SKM-1 (cell line): ENCODE measurements at regions not wholly inside any gene's neighbourhood (a gene's known extent, or its start where the extent isn't known, plus 50 kb on each side); places are given as distances from the start of the nearest gene placed in this dataset.

Source experiments
- DNase-seq: peaks from one replicate; lab custom pipeline; 2025; ENCODE audit not compliant: unreplicated experiment; lab: John Stamatoyannopoulos, UW

- no peak for DNase-seq
These were observed 161.0 kb downstream of the SPATA31D1 start for GRCh38 chr9:82149501-82149946.

GRCh38 chr9:82152181-82152580 is 163.6 kb downstream of the SPATA31D1 start:
- DNase-seq = no peak

- DNase-seq = no peak
These were observed 164.5 kb downstream of the SPATA31D1 start for GRCh38 chr9:82153032-82153431.

DNA sequence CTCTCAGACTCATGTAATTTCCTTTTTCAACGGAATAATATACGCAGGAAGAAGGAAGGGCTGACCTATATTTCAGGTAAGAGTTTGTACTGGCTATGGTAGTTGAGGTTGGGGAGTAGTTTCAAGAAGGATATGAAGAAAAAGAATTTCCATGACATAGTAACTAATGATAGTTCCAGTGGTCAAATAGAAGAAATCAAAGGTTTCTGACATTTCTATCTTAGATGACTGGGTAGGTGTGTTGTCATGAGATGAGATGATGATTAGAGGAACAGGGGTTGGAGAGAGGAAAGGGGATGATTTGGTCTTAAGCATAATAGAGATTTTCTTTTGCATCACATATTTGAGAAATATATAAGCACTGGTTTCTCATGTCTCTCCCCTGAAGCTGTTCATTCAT is 166.0 kb downstream of the SPATA31D1 start:
- DNase-seq = no peak

DNA sequence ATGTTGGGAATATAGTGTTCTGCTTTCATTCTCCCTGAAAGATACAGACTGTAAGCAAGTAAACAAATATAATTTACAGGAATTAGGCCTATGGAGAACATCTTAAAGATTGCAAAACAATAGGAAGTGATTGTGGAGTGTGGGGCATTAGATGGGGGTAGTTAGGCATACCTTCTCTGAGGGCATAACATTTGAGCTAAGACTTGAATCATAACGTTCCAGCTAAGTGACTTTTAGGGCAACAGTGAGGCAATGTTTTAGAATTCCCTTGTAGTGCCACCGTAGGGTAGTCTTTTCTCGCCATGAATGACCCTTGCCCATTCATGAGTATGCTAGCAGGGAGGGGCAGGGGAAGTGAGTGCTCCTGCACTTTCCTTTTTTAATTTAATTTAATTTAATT is 173.3 kb downstream of the SPATA31D1 start:
- DNase-seq = no peak

GRCh38 chr9:82164159-82164558 is 175.6 kb downstream of the SPATA31D1 start:
- no peak for DNase-seq

DNA sequence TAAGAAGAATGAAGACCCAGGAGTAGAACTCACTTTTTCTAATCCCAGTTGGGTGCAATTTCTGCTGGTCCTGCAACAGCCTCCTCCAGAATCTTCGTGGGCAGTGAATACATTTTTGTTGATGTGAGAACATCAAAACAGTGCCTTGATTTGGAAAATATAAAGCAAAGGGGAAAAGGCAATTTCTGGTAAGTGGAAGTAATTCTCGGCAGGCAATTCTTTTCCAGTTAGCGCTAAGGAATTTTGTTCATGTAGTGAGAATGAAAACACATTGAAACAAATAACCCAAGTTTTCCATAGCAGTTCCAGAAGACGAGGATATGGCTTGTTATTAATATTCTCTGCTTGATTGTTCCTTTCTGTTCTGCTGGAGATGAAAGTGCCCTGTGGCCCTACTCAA is 178.7 kb downstream of the SPATA31D1 start:
- no peak for DNase-seq

DNA sequence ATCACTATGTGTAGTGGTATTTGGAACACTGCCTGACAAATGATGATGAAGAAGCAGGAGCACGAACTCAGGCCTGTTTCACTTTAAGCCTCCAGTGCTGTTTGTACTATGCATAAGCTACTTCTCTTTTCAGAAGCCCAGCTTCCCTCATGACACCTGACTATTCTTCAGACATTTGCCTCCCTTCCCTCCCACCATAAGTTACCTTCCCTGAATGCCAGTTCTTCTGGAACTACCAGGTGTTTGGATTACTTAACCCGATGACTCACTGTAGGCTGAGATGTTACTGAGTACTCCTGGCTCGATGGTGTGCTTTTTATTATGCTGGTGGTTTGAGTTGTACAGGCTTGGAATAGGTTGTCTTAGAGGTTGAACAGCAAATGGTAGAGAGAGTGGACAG is 180.0 kb downstream of the SPATA31D1 start:
- DNase-seq = no peak

DNA sequence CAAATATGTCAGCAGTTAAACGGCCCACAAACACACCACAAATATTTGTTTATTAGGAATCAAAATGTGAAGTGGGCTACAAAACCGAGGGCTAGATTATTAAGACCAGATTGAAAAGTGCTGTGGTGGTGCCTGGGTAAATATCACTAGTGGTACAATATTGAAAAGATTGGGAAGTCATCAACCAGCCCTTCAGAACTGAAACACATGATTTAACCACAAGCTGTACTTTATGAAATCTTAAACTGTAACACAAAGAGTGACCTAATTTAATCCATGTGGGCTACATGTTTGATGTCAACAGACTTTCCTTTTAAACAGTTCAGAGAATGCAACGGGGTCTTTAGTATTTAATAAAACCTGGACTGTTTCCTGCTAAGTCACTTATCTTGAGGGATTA is 182.3 kb downstream of the SPATA31D1 start:
- no peak for DNase-seq

DNA sequence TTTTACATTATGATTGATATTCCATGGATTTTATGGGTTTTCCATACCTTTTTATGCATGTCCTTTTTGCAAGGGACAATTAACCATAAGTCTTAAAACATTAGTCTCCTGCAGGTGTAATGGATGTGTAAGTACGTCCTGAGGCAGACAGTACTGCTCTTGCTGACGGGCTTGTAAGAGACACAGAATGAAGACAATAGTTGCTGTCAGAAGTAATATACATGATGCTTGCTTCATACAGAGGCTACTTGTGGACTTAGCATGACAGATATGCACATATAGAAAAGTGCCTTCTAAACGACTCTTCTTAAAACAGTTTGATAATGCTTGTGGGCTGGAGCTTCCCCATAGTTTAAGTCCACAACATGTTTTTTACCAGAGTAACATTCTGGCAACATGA is 182.7 kb downstream of the SPATA31D1 start:
- no peak for DNase-seq

DNA sequence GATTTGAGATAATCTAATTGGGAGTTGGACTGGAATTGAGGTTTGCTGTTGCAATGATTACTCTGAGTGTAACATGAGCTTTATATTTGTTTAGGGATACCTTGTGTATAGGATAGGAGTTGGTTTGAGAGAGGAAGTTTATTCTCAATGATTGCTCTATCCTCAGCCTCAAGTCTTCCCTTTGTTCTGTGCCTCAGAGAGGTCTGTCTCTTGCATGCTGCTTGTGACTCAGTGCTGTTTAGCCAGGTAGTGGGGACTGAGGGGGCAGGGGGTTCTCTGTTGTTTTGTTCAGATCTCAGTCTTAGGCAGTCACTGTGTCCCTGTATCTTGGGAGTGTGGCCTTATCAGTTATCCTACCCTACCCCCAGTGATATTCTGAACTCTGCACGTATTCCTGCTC is 192.1 kb downstream of the SPATA31D1 start:
- no peak for DNase-seq

DNA sequence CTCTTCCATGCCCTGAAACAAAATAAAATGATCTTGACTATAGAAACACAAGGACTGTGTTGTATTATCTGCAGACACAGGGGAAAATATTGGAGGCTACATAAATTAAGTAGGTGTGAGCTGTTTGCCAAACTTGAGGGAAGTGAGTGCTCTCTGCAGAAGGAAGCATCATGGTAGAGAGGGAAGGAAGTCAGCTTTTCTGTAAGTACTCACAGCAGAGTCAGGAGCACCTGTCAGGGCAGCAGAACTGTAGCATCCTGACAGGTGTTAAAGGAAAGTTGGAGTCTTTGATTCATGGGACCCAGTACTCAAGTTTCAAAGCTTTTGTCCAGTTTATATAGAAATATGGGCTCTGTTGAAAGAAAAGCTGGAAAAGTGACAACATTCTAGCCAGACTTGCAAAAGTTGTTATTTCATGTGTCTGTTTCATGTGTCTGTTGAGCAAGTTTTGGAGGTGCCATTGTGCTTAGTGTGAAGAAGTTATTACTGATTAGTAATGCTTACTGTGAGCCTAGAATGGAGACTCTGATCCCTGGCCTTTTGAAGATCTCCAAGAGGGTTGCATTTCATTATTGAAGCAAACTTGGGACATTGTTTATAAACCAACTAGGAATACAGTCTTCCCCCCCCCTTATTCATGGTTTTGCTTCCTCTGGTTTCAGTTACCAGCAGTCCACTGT is 194.7 kb downstream of the SPATA31D1 start:
- DNase-seq = no peak

DNA sequence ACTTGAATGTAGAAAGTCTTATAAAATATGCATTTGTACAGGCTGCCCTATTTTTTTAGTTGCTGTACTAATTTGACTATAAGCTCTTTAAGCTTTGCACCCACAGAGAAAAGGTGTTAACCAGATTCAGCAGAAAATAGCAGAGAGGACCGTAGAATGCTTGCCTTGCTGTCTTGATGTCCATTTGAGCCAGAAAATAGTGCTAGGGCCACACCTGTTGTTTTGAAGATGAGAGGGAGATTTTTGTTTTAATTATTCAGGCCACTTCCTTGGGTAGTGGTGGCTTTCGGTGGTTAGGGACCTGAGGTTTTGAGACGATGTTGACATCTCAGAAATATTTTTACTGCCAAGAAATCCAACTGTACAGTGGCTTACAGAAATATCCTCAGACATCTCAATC is 196.0 kb downstream of the SPATA31D1 start:
- no peak for DNase-seq

DNA sequence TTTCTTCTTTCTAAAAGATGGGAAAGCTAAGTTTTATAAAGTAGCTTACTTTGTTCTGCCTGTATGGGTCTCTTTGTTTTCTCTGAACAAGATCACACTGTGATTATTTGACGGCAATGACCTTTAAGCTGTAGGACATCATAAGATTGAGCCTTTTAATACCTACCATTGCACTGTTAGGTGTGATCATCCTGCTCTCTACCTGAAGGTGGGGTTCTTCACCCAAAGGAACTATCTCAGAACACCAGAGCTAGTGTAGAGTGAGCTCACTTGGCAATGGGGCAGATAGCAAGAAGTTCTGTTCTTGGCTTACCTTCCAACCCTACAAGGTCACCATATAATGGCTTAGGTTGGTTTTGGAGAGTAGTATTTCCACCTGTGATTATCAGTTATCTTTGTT is 200.2 kb downstream of the SPATA31D1 start:
- no peak for DNase-seq

GRCh38 chr9:82191082-82191770 is 202.7 kb downstream of the SPATA31D1 start:
- DNase-seq = no peak

- no peak for DNase-seq
These were observed 203.6 kb downstream of the SPATA31D1 start for GRCh38 chr9:82192211-82192610.

GRCh38 chr9:82196622-82197441 is 208.3 kb downstream of the SPATA31D1 start:
- DNase-seq = no peak

DNA sequence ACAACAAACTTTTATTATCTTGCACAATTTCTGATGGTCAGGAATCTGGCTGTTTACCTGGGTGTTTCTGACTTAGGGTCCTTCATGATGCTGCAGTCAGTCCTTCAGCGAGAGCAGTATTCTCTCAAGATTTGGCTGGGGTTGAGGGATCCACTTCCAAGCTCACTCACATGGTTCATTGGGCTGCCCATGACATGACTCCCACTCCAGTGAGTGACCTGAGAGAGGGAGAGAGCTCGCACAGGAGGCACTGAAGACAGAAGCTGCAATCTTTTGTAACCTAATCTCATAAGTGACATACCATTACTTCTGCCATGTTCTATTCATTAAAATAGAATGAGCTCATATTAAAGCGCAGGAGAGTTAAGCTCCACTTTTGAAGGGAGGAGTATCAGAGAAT is 212.6 kb downstream of the SPATA31D1 start:
- DNase-seq = no peak

GRCh38 chr9:82202808-82203207 is 214.2 kb downstream of the SPATA31D1 start:
- DNase-seq = no peak

GRCh38 chr9:82206490-82206889 is 217.9 kb downstream of the SPATA31D1 start:
- no peak for DNase-seq

GRCh38 chr9:82206946-82207345 is 218.4 kb downstream of the SPATA31D1 start:
- DNase-seq = no peak
